ENCODE measurements at regions not wholly inside any gene's neighbourhood (a gene's known extent, or its start where the extent isn't known, plus 50 kb on each side); places are given as distances from the start of the nearest gene placed in this dataset.

DNA sequence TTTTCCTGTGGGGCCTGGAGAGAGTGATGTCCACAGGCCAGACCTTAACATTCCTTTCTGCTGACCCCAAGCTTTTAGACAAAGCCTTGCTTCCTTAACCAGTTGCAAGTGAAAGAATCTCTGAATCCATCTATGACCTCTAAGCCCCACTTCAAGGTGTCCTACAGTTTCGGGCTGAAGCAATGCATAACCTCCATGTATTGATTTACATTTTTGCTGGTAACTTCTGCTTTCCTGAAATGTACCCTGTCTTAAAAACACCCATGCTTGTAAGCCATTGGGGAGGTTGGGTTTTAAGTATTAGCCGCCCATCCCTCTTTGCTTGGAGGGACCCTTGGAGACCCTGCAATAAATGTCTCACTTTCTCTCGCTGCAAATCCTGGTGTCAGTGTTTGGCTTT, 190.6 kb downstream of the VRK1 start:
- Histone ChIP-seq H3K27ac (ENCODE audit: low read depth in 2 of 2, low read length in 2 of 2) (no peak overlapping the region), H3K9ac (ENCODE audit: low read length in 3 of 3) (no peak overlapping the region), H3K4me3 (ENCODE audit: low read length in 3 of 3) (no peak overlapping the region), H3K36me3 (ENCODE audit: control insufficient read depth in 2 of 3, insufficient read depth in 3 of 3, low read length in 3 of 3) (no peaks in the 10 kb centered on the region), H3K9me3 (ENCODE audit: control insufficient read depth in 2 of 3, insufficient read depth in 1 of 3, low read length in 3 of 3) (no peaks in the 10 kb centered on the region), H3K4me1 (ENCODE audit: control insufficient read depth in 2 of 3, insufficient read depth in 2 of 3, low read depth in 1 of 3, low read length in 3 of 3) (no peaks in the 10 kb centered on the region), H3K27me3 (ENCODE audit: control insufficient read depth, insufficient read depth, low read length) (no peaks in the 10 kb centered on the region)
- DNase-seq (no peak), FAIRE-seq (no peak)
- intact Hi-C loops (cut with DNase I) = no loop called here
- TF ChIP-seq CTCF (IDR thresholded peaks at IDR 0.05; ENCODE audit: borderline replicate concordance, extremely low read depth, insufficient read depth) = no peak

DNA sequence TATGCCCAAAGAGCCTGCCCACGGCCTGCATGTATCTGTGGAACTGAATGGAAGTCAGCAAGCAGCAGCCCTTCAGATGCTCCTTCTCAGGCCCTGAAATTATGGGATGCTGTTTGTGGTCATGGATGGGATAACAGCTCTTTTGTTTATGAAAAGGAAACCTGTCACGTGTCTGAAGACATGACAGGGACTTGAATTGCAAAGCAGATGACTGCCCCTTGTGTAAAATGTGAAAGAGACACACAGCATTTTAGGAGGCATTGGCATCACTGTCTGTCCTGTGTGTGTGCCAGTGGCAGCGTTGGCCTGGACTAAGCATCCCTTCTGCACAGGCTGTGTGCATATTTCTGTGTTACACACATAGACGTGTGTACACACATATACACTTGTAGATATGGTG, 192.1 kb downstream of the VRK1 start:
- Histone ChIP-seq H3K36me3 (ENCODE audit: control insufficient read depth in 2 of 3, insufficient read depth in 3 of 3, low read length in 3 of 3) (no peaks in the 10 kb centered on the region), H3K4me3 (ENCODE audit: low read length in 3 of 3) (no peak overlapping the region), H3K9ac (ENCODE audit: low read length in 3 of 3) (no peak overlapping the region), H3K4me1 (ENCODE audit: control insufficient read depth in 2 of 3, insufficient read depth in 2 of 3, low read depth in 1 of 3, low read length in 3 of 3) (no peaks in the 10 kb centered on the region), H3K9me3 (ENCODE audit: control insufficient read depth in 2 of 3, insufficient read depth in 1 of 3, low read length in 3 of 3) (no peaks in the 10 kb centered on the region), H3K27me3 (ENCODE audit: control insufficient read depth, insufficient read depth, low read length) (no peaks in the 10 kb centered on the region), H3K27ac (ENCODE audit: low read depth in 2 of 2, low read length in 2 of 2) (no peak overlapping the region)
- intact Hi-C loops (cut with DNase I) = no loop called here
- FAIRE-seq (no peak), DNase-seq (no peak)
- no peak for TF ChIP-seq CTCF (IDR thresholded peaks at IDR 0.05; ENCODE audit: borderline replicate concordance, extremely low read depth, insufficient read depth)

DNA sequence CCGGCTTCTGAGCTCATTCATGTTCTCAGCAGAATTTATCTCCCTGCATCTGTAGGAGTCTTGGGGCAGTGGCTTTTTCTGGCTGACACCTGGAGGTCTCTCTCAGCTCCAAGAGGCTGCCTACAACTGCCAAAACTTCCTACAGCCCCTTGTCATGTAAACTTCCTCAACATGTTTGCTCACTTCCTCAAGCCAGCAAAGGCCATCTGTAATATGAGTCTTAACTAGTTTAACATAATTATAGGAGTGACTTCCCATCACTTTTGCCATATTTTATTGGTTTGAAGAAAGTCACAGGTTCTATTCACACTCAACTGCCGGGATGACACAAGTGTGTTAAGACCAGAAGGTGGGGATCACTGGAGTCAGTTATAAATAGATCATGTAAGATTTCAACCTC, 194.0 kb downstream of the VRK1 start:
- Histone ChIP-seq H3K4me3 (ENCODE audit: low read length in 3 of 3) (no peak overlapping the region), H3K9me3 (ENCODE audit: control insufficient read depth in 2 of 3, insufficient read depth in 1 of 3, low read length in 3 of 3) (no peaks in the 10 kb centered on the region), H3K36me3 (ENCODE audit: control insufficient read depth in 2 of 3, insufficient read depth in 3 of 3, low read length in 3 of 3) (no peaks in the 10 kb centered on the region), H3K4me1 (ENCODE audit: control insufficient read depth in 2 of 3, insufficient read depth in 2 of 3, low read depth in 1 of 3, low read length in 3 of 3) (no peaks in the 10 kb centered on the region), H3K9ac (ENCODE audit: low read length in 3 of 3) (no peak overlapping the region), H3K27ac (ENCODE audit: low read depth in 2 of 2, low read length in 2 of 2) (no peak overlapping the region), H3K27me3 (ENCODE audit: control insufficient read depth, insufficient read depth, low read length) (no peaks in the 10 kb centered on the region)
- DNase-seq (no peak), FAIRE-seq (no peak)
- intact Hi-C loops (cut with DNase I) = no loop called here
- TF ChIP-seq CTCF (IDR thresholded peaks at IDR 0.05; ENCODE audit: borderline replicate concordance, extremely low read depth, insufficient read depth) = no peak

DNA sequence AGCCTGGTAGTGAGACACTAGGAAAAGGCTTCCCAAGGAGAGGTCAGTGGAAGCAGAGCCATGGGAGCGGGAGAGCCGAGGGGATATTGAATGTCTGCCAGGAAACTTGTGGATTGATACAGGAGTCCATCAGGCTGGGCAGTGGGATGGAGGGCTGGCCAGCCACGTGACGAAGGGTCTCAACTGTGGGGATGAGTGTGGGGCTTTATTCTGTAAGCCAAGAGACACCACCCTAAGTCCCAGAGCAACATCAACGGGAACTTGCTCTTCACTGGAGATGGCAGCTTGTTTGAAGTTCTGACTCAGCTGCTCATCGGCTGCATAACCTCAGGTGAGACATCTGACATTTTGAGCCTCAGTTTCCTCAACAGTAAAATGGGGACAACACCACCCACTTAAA, 197.8 kb downstream of the VRK1 start:
- Histone ChIP-seq H3K9me3 (ENCODE audit: control insufficient read depth in 2 of 3, insufficient read depth in 1 of 3, low read length in 3 of 3) (no peaks in the 10 kb centered on the region), H3K9ac (ENCODE audit: low read length in 3 of 3) (no peak overlapping the region), H3K36me3 (ENCODE audit: control insufficient read depth in 2 of 3, insufficient read depth in 3 of 3, low read length in 3 of 3) (no peaks in the 10 kb centered on the region), H3K4me3 (ENCODE audit: low read length in 3 of 3) (no peak overlapping the region), H3K27me3 (ENCODE audit: control insufficient read depth, insufficient read depth, low read length) (no peaks in the 10 kb centered on the region), H3K4me1 (ENCODE audit: control insufficient read depth in 2 of 3, insufficient read depth in 2 of 3, low read depth in 1 of 3, low read length in 3 of 3) (no peaks in the 10 kb centered on the region), H3K27ac (ENCODE audit: low read depth in 2 of 2, low read length in 2 of 2) (no peak overlapping the region)
- DNase-seq (no peak), FAIRE-seq (no peak)
- TF ChIP-seq CTCF (IDR thresholded peaks at IDR 0.05; ENCODE audit: borderline replicate concordance, extremely low read depth, insufficient read depth) = no peak
- intact Hi-C loops (cut with DNase I) = no loop called here

Data from kidney (tissue), 13 donors.